SU-DHL-6 (cell line): ENCODE measurements at regions not wholly inside any gene's neighbourhood (a gene's known extent, or its start where the extent isn't known, plus 50 kb on each side); places are given as distances from the start of the nearest gene placed in this dataset.

Source experiments
- H2AFZ ChIP-seq: fragments of 200-600 bp; sonication (generic); 2 replicates; pipeline ENCODE4 v1.6.1; 2014; ENCODE audit warnings: low read depth, mild to moderate bottlenecking, moderate library complexity, mixed read lengths, antibody characterized with exemption, low read length; ENCODE audit not compliant: severe bottlenecking
- H3F3A ChIP-seq: fragments of 200-600 bp; shearing (Covaris generic); 2 replicates; pipeline ENCODE4 v1.6.0; 2016; ENCODE audit warnings: antibody characterized with exemption, mild to moderate bottlenecking; ENCODE audit not compliant: insufficient read depth
- H3K27ac ChIP-seq: fragments of 200-600 bp; sonication (generic); 2 replicates; pipeline ENCODE4 v1.5.1; 2016; ENCODE audit warnings: low read depth, mild to moderate bottlenecking, low read length, moderate library complexity, mixed read lengths
- H3K27me3 ChIP-seq: fragments of 200-600 bp; sonication (generic), shearing (Covaris generic); 2 replicates; pipeline ENCODE4 v1.6.0; 2014; ENCODE audit warnings: mild to moderate bottlenecking, low read length
- H3K36me3 ChIP-seq: fragments of 200-600 bp; sonication (generic); 2 replicates; pipeline ENCODE4 v1.6.1; 2014; ENCODE audit warnings: mild to moderate bottlenecking, low read length, mixed read lengths
- H3K4me2 ChIP-seq: fragments of 300-600, 200-600 bp; shearing (Covaris generic), sonication (generic); 2 replicates; pipeline ENCODE4 v1.6.0; 2014; ENCODE audit warnings: low read length, low read depth, mild to moderate bottlenecking; ENCODE audit not compliant: poor library complexity, severe bottlenecking
- H3K4me3 ChIP-seq: fragments of 200-600 bp; sonication (generic); 2 replicates; pipeline ENCODE4 v1.5.1; 2014; ENCODE audit warnings: antibody characterized with exemption, low read length, mild to moderate bottlenecking, mixed read lengths; ENCODE audit not compliant: insufficient read depth, poor library complexity, severe bottlenecking
- H3K79me2 ChIP-seq: fragments of 200-600 bp; sonication (generic); 2 replicates; pipeline ENCODE4 v1.6.1; 2014; ENCODE audit warnings: mild to moderate bottlenecking, low read length, moderate library complexity; ENCODE audit not compliant: insufficient read depth
- H3K9ac ChIP-seq: fragments of 200-600 bp; sonication (generic); 2 replicates; pipeline ENCODE4 v1.7.0; 2014; ENCODE audit warnings: mild to moderate bottlenecking, low read length
- H3K9me2 ChIP-seq: fragments of 200-600 bp; sonication (generic); replicated peaks from 2 replicates; pipeline ENCODE4 v1.6.1; 2014; ENCODE audit warnings: low read length; ENCODE audit not compliant: insufficient read depth
- H3K9me3 ChIP-seq: fragments of 200-600 bp; sonication (generic); 2 replicates; pipeline ENCODE4 v1.6.1; 2014; ENCODE audit warnings: low read length, mixed read lengths; ENCODE audit not compliant: insufficient read depth
- H4K20me1 ChIP-seq: fragments of 200-600 bp; sonication (generic); 2 replicates; pipeline ENCODE4 v1.6.1; 2014; ENCODE audit warnings: low read depth, mild to moderate bottlenecking, antibody characterized with exemption, low read length, moderate library complexity, mixed read lengths
- CTCF ChIP-seq: fragments of 200-600 bp; sonication (generic); IDR thresholded peaks from one replicate; pipeline ENCODE4 v1.5.1; 2017; ENCODE audit warnings: antibody characterized with exemption, mild to moderate bottlenecking, low read length, moderate library complexity; ENCODE audit not compliant: insufficient read depth, poor library complexity, severe bottlenecking
- EZH2phosphoT487 ChIP-seq: fragments of 200-600 bp; sonication (generic), shearing (Covaris generic); conservative IDR thresholded peaks from 2 replicates; pipeline ENCODE4 v1.6.1; 2018; ENCODE audit warnings: mild to moderate bottlenecking, antibody characterized with exemption, low read length, moderate library complexity, mixed read lengths

GRCh38 chr4:13977746-13978145 lies 350.2 kb upstream of the BOD1L1 start:
- no peak overlapping the region for H2AFZ ChIP-seq
- H4K20me1 ChIP-seq = no peaks in the 10 kb centered on the region
- H3K27me3 ChIP-seq = no peaks in the 10 kb centered on the region
- H3K9ac ChIP-seq = no peak overlapping the region
- H3K4me3 ChIP-seq = no peak overlapping the region
- no peaks in the 10 kb centered on the region for H3K36me3 ChIP-seq
- H3K27ac ChIP-seq = no peak overlapping the region
- no peaks in the 10 kb centered on the region for H3K79me2 ChIP-seq
- no peaks in the 10 kb centered on the region for H3K9me3 ChIP-seq
- H3F3A ChIP-seq = no peaks in the 10 kb centered on the region
- no peaks in the 10 kb centered on the region for H3K9me2 ChIP-seq
- TF ChIP-seq CTCF (no peak), EZH2phosphoT487 (no peak)
- no peak overlapping the region for H3K4me2 ChIP-seq

- Histone ChIP-seq H2AFZ (no peak overlapping the region), H3K9ac (no peak overlapping the region), H3K4me3 (no peak overlapping the region), H3K9me3 (no peaks in the 10 kb centered on the region), H4K20me1 (no peaks in the 10 kb centered on the region), H3K27ac (no peak overlapping the region), H3K4me2 (no peak overlapping the region), H3K27me3 (no peaks in the 10 kb centered on the region), H3K79me2 (no peaks in the 10 kb centered on the region), H3F3A (no peaks in the 10 kb centered on the region), H3K9me2 (no peaks in the 10 kb centered on the region), H3K36me3 (no peaks in the 10 kb centered on the region)
- TF ChIP-seq EZH2phosphoT487 = no peak
- TF ChIP-seq CTCF = no peak
These were observed 353.1 kb upstream of the BOD1L1 start for GRCh38 chr4:13980317-13981310.

DNA sequence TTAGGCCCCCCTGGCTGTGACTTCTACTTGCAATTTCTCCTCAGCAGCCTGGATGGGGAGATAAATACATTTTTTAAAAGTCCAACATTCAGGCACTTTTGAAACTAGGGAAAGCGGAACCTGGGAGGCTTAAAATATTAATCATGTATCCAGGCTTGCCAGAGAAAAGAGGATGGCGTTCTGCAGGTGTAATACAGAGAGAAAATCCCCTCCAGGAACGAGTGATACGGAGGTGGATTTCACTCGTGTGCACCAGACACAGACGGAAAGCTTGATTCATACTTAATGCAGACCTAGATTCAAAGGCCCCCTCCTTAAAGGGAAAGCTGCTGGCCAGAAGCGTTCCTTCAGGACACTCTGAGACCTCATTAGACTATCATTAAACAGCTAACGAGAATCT lies 354.0 kb upstream of the BOD1L1 start:
- Histone ChIP-seq H3K27me3 (no peaks in the 10 kb centered on the region), H2AFZ (no peak overlapping the region), H3K9me3 (no peaks in the 10 kb centered on the region), H3K79me2 (no peaks in the 10 kb centered on the region), H3F3A (no peaks in the 10 kb centered on the region), H4K20me1 (no peaks in the 10 kb centered on the region), H3K4me3 (no peak overlapping the region), H3K9me2 (no peaks in the 10 kb centered on the region), H3K9ac (no peak overlapping the region), H3K27ac (no peak overlapping the region), H3K4me2 (no peak overlapping the region), H3K36me3 (no peaks in the 10 kb centered on the region)
- no peak for TF ChIP-seq EZH2phosphoT487
- TF ChIP-seq CTCF = no peak
